ENCODE measurements at regions not wholly inside any gene's neighbourhood (a gene's known extent, or its start where the extent isn't known, plus 50 kb on each side); places are given as distances from the start of the nearest gene placed in this dataset.
"Not testable (repeated sequence)": the region's sequence is repeated elsewhere in the genome, so short reads cannot be mapped to it uniquely, and the experiment has no call there.

DNA sequence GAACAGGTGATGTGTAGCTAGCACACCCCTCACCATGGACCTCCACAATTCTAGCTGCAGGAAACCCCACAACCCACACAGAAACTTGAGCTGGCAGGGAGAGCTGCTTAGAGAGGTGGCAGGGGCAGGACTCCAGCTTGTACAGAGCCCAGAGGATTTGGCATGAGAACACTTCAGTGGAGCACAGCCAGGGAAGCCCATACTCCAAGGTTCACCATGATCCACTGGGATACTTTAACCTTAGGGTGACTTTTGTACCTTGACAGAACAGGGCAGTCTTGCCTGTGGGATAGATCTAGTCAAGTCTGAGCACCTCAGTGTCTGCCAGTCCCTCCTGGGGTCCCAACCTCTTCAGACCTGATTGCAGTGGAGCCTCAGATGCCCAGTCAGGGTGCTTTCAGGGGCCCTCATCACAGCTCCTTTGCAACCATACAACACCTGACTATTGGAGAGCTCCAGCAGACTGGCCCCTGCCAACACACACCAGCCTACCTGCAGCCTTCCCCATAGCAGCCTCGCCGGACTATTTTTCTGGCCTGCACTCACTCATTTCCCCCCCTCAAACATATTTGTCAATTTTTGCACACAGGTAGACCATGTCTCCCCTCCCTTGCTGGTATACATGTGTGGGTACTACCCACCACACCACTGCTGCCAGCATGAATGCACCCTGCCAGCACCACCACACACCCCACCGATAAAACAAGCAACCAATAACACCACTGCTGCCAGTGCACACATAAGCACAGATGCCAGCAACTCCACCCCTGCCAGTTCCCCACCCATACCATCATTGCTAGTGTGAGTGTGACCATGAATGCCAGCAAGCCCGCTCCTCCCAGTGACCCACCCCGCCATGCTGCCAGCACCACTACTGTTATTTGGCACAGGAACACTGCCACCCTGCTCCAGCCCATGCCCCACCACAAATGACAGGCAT, 56.0 kb upstream of the CDX4 start:
- Histone ChIP-seq H3K36me3 (no peaks in the 10 kb centered on the region), H3K4me3 (no peak overlapping the region), H3K4me1 (peaks cover 0 to 6% (median 0%) of the 10 kb centered on the region in 4 donors), H3K9me3 (no peaks in the 10 kb centered on the region), H3K27ac (no peak overlapping the region), H3K27me3 (no peaks in the 10 kb centered on the region)
- DNase-seq (peak in 1 of 3 donors; percentile 71), ATAC-seq (peak; percentile 81 to 96 (median 89))
- TF ChIP-seq POLR2A (IDR thresholded peaks at IDR 0.05), result no peak
- TF ChIP-seq, protein P1, sequence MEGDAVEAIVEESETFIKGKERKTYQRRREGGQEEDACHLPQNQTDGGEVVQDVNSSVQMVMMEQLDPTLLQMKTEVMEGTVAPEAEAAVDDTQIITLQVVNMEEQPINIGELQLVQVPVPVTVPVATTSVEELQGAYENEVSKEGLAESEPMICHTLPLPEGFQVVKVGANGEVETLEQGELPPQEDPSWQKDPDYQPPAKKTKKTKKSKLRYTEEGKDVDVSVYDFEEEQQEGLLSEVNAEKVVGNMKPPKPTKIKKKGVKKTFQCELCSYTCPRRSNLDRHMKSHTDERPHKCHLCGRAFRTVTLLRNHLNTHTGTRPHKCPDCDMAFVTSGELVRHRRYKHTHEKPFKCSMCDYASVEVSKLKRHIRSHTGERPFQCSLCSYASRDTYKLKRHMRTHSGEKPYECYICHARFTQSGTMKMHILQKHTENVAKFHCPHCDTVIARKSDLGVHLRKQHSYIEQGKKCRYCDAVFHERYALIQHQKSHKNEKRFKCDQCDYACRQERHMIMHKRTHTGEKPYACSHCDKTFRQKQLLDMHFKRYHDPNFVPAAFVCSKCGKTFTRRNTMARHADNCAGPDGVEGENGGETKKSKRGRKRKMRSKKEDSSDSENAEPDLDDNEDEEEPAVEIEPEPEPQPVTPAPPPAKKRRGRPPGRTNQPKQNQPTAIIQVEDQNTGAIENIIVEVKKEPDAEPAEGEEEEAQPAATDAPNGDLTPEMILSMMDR (IDR thresholded peaks at IDR 0.05), result no peak
- intact Hi-C loops (cut with DNase I), result no loop called here
- 56% methylated on average over 4 of the region's 5 CpGs for WGBS (ENCODE audit: insufficient coverage, low coverage, low lambda C conversion rate, missing lambda C conversion rate)

DNA sequence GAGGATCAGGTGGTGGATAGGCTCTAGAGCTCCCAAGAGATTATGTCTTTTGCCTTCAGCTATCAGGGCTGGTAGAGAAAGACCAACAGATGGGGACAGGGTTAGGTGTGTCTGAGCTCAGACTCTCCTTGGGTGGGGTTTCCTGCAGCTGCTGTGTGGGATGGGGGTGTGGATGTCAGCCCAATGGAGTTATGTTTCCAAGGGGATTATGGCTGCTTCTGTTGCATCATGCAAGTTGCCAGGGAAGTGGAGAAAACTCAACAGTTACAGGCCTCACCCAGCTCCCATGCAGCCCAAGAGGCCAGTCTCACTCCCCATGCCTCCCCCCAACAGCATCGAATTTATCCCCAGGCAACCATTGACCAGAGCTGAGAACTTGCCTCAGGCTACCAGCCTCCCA, 80.2 kb upstream of the CDX4 start:
- intact Hi-C loops (cut with DNase I), result no loop called here
- Histone ChIP-seq H3K4me3 (no peak overlapping the region), H3K27me3 (no peaks in the 10 kb centered on the region), H3K36me3 (no peaks in the 10 kb centered on the region), H3K4me1 (no peaks in the 10 kb centered on the region), H3K27ac (no peak overlapping the region), H3K9me3 (no peaks in the 10 kb centered on the region)
- no peak for DNase-seq
- TF ChIP-seq, protein P1 (IDR thresholded peaks at IDR 0.05), result no peak
- no peak for TF ChIP-seq POLR2A (IDR thresholded peaks at IDR 0.05)
- WGBS (ENCODE audit: insufficient coverage, low coverage, low lambda C conversion rate, missing lambda C conversion rate), result no CpG with 5 or more reads among the region's 1 CpG
- no peak for ATAC-seq

DNA sequence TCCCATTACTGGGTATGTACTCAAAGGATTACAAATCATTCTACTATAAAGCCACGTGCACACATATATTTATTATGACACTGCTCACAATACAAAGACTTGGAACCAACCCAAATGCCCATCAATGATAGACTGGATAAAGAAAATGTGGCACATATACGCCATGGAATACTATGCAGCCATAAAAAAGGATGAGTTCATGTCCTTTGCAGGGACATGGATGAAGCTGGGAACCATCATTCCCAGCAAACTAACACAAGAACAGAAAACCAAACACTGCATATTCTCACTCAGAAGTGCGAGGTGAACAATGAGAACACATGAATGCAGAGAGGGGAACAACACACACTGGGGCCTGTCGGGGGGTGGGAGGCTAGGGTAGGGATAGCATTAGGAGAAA, 89.6 kb upstream of the CDX4 start:
- intact Hi-C loops (cut with DNase I); H3K9me3 ChIP-seq; H3K4me3 ChIP-seq; H3K4me1 ChIP-seq; ATAC-seq; H3K27ac ChIP-seq; DNase-seq; H3K36me3 ChIP-seq; H3K27me3 ChIP-seq: not testable (repeated sequence)
- 47% methylated on average over 4 of the region's 4 CpGs for WGBS (ENCODE audit: insufficient coverage, low coverage, low lambda C conversion rate, missing lambda C conversion rate)

DNA sequence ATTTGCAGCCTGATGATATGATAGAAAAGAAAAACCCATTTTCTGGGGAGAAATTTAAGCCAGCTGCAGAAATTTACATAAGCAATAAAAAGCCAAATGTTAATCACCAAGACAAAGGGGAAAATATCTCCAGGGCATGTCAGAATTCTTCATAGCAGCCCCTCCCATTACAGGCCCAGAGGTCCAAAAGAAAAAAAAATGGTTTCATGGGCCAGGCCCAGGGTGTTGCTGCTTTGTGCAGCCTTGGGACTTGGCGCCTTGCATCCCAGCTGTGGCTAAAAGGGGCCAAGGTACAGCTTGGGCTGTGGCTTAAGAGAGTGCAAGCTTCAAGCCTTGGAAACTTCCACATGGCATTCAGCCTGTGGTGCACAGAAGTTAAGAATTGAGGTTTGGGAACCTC, 97.9 kb upstream of the CDX4 start:
- H3K27me3 ChIP-seq, result no peaks in the 10 kb centered on the region
- no peak overlapping the region for H3K4me3 ChIP-seq
- H3K36me3 ChIP-seq, result no peaks in the 10 kb centered on the region
- H3K4me1 ChIP-seq, result no peaks in the 10 kb centered on the region
- DNase-seq (no peak), ATAC-seq (no peak)
- intact Hi-C loops (cut with DNase I), result no loop called here
- no peaks in the 10 kb centered on the region for H3K9me3 ChIP-seq
- no peak overlapping the region for H3K27ac ChIP-seq
- 33% methylated on average over 1 of the region's 1 CpG for WGBS (ENCODE audit: insufficient coverage, low coverage, low lambda C conversion rate, missing lambda C conversion rate)
- TF ChIP-seq, protein P1 (IDR thresholded peaks at IDR 0.05), result no peak
- no peak for TF ChIP-seq POLR2A (IDR thresholded peaks at IDR 0.05)

DNA sequence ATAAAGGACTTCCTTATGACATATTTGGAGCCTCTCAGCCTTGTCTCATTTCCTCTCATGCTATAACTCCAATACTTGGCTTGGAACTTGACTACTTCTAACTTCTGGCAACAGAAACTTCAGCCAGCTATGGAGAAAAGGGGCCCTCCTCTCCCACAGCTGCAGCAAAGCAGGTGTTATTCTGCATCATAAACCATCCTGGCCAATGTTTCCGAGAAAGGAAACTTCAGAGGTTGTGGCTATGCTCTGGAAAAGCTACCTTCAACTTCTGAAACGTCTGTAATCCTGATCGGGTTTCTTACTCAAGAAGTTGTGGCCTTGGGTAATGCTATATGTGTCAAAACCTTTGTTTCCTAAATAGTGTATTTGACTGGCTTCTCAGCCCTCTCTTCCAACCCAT, 109.5 kb upstream of the CDX4 start:
- H3K27me3 ChIP-seq, result peaks cover 0 to 4% of the 10 kb centered on the region in 2 donors
- no peak overlapping the region for H3K27ac ChIP-seq
- H3K4me3 ChIP-seq, result no peak overlapping the region
- WGBS (ENCODE audit: insufficient coverage, low coverage, low lambda C conversion rate, missing lambda C conversion rate), result 25% methylated on average over 3 of the region's 3 CpGs
- DNase-seq, result no peak
- no peaks in the 10 kb centered on the region for H3K4me1 ChIP-seq
- TF ChIP-seq, protein P1 (IDR thresholded peaks at IDR 0.05), result no peak
- no peak for TF ChIP-seq POLR2A (IDR thresholded peaks at IDR 0.05)
- no peaks in the 10 kb centered on the region for H3K9me3 ChIP-seq
- ATAC-seq, result no peak
- intact Hi-C loops (cut with DNase I), result no loop called here
- H3K36me3 ChIP-seq, result no peaks in the 10 kb centered on the region

Data from right lobe of liver (tissue), 6 donors.